ENCODE measurements at regions not wholly inside any gene's neighbourhood (a gene's known extent, or its start where the extent isn't known, plus 50 kb on each side); places are given as distances from the start of the nearest gene placed in this dataset.
A peak's percentile ranks its signal among the peaks of the same experiment; 100 is the strongest.

DNA sequence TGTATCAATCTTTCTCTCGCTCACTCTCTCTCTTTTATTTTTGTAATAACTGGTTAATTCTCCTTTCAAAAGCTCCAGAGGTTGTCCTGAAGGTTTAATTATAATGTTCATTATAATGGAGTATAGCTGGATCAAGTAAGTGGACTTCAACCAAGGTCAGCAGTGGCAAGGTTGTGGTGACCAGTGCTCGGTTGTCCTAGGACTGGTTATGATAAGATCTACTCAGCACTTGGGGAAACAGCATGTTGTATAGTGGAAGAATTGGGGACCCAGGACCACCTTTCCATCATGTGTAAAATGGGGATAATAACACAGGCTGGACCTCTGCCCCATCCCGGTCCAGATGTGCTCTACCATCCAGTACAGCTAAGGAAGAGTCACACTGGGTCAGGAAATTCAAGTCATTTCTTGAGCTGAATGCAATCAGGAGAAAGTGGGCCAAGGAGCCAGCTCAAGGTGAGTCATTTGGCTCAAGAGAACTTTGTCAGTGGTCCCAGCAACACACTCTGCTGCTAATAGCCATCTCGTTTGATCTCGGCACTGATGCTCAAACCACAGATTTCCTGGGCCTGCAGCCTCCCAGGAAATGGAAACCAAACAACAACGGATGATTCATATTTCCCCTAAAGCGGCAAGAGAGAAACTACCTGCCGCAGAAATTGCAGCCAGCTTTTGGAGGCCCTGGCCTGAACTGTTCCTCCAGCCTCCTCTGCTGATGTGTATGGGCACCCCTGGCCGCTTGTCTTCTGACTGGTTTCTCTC lies 123.6 kb upstream of the RBPJ start:
- TF ChIP-seq CTCF (conservative IDR thresholded peaks at IDR 0.05; ENCODE audit: low read depth, low read length) = no peak
- TF ChIP-seq EZH2phosphoT487 (IDR thresholded peaks at IDR 0.05; ENCODE audit: borderline replicate concordance, low read length) = peak; percentile 79; the same call in 1 of the 2 replicates

Measured in PC-3 (cell line).